Progenitor cell of endocrine pancreas (in vitro differentiated cells): ENCODE measurements at regions not wholly inside any gene's neighbourhood (a gene's known extent, or its start where the extent isn't known, plus 50 kb on each side); places are given as distances from the start of the nearest gene placed in this dataset.
"Not testable (repeated sequence)": the region's sequence is repeated elsewhere in the genome, so short reads cannot be mapped to it uniquely, and the experiment has no call there.

Source experiments
- DNase-seq: peaks from one replicate; pipeline ENCODE4 v3.0.0; 2021; ENCODE audit warnings: low spot score; ENCODE audit not compliant: unreplicated experiment
- H3K27ac Mint-ChIP-seq: 2 replicates; pipeline ENCODE4 v1.8.0; 2021; ENCODE audit warnings: mild to moderate bottlenecking, moderate library complexity, mixed read lengths
- H3K27me3 Mint-ChIP-seq: 2 replicates; pipeline ENCODE4 v1.8.0; 2021; ENCODE audit warnings: mixed read lengths
- H3K36me3 Mint-ChIP-seq: 2 replicates; pipeline ENCODE4 v1.8.0; 2022; ENCODE audit warnings: mixed read lengths; ENCODE audit not compliant: insufficient read depth
- H3K4me1 Mint-ChIP-seq: 2 replicates; pipeline ENCODE4 v1.8.0; 2021; ENCODE audit warnings: low read depth, mixed read lengths
- H3K4me3 Mint-ChIP-seq: 2 replicates; pipeline ENCODE4 v1.8.0; 2021; ENCODE audit warnings: low read depth, mild to moderate bottlenecking, moderate library complexity, mixed read lengths
- H3K9me3 Mint-ChIP-seq: 2 replicates; pipeline ENCODE4 v1.8.0; 2021; ENCODE audit warnings: low read depth, mixed read lengths
- CTCF ChIP-seq: fragments of 200-600 bp; sonication (generic); IDR thresholded peaks from one replicate; pipeline ENCODE4 v1.5.0; 2021; ENCODE audit warnings: antibody characterized with exemption, mild to moderate bottlenecking; ENCODE audit not compliant: unreplicated experiment

GRCh38 chr7:112926018-112926417, 135.8 kb upstream of the TMEM168 start:
- no peak for DNase-seq
- TF ChIP-seq CTCF, result no peak
- Mint-ChIP-seq H3K9me3 (peaks cover 2% of the 10 kb centered on the region), H3K27ac (no peak overlapping the region), H3K4me1 (peaks cover 1% of the 10 kb centered on the region), H3K27me3 (no peaks in the 10 kb centered on the region), H3K4me3 (no peak overlapping the region), H3K36me3 (peaks cover 14% of the 10 kb centered on the region)

- H3K9me3 Mint-ChIP-seq, DNase-seq, H3K4me3 Mint-ChIP-seq, H3K4me1 Mint-ChIP-seq, H3K27ac Mint-ChIP-seq, H3K27me3 Mint-ChIP-seq: not testable (repeated sequence)
- peaks cover 16% of the 10 kb centered on the region for H3K36me3 Mint-ChIP-seq
Observed at GRCh38 chr7:112922546-112922945, 132.4 kb upstream of the TMEM168 start.

GRCh38 chr7:112916431-112916830, 126.2 kb upstream of the TMEM168 start:
- not testable (repeated sequence) for H3K4me3 Mint-ChIP-seq, H3K4me1 Mint-ChIP-seq, H3K27me3 Mint-ChIP-seq, DNase-seq, H3K9me3 Mint-ChIP-seq, H3K27ac Mint-ChIP-seq
- H3K36me3 Mint-ChIP-seq, result peaks cover 31% of the 10 kb centered on the region

GRCh38 chr7:112908086-112908485, 117.9 kb upstream of the TMEM168 start:
- Mint-ChIP-seq H3K4me1 (no peaks in the 10 kb centered on the region), H3K27ac (no peak overlapping the region), H3K9me3 (peaks cover 28% of the 10 kb centered on the region), H3K36me3 (peaks cover 48% of the 10 kb centered on the region), H3K4me3 (no peak overlapping the region), H3K27me3 (no peaks in the 10 kb centered on the region)
- TF ChIP-seq CTCF, result no peak
- DNase-seq, result no peak

- Mint-ChIP-seq H3K4me3 (no peak overlapping the region), H3K9me3 (peaks cover 27% of the 10 kb centered on the region), H3K27ac (no peak overlapping the region), H3K27me3 (no peaks in the 10 kb centered on the region), H3K4me1 (no peaks in the 10 kb centered on the region), H3K36me3 (peaks cover 46% of the 10 kb centered on the region)
- DNase-seq, result no peak
- TF ChIP-seq CTCF, result no peak
Observed at GRCh38 chr7:112907658-112908057, 117.5 kb upstream of the TMEM168 start.

GRCh38 chr7:112905950-112906349, 115.8 kb upstream of the TMEM168 start:
- H3K36me3 Mint-ChIP-seq, result peaks cover 45% of the 10 kb centered on the region
- no peak overlapping the region for H3K27ac Mint-ChIP-seq
- no peak for TF ChIP-seq CTCF
- no peak for DNase-seq
- H3K9me3 Mint-ChIP-seq, result peaks cover 23% of the 10 kb centered on the region
- no peaks in the 10 kb centered on the region for H3K4me1 Mint-ChIP-seq
- H3K4me3 Mint-ChIP-seq, result no peak overlapping the region
- H3K27me3 Mint-ChIP-seq, result no peaks in the 10 kb centered on the region
